Tibial artery (tissue), 4 donors: ENCODE measurements at regions not wholly inside any gene's neighbourhood (a gene's known extent, or its start where the extent isn't known, plus 50 kb on each side); places are given as distances from the start of the nearest gene placed in this dataset.

Source experiments
- DNase-seq, 2 donors: peaks; one replicate each; pipeline ENCODE4 v3.0.0-alpha.2; 2019
- H3K27ac ChIP-seq, 2 donors: fragments of 200-600 bp; sonication (generic) in 1 of 2; 1 replicate in 1 of 2; 2 replicates in 1 of 2; pipeline ENCODE4 v1.5.1; 2018 to 2019; ENCODE audit warnings: mild to moderate bottlenecking in 1 of 2
- H3K27me3 ChIP-seq, 2 donors: fragments of 200-600 bp; sonication (generic) in 1 of 2; one replicate each; pipeline versions ENCODE4 v1.5.1 to v1.6.0; 2016 to 2019
- H3K36me3 ChIP-seq, 3 donors: fragments of 200-600 bp; sonication (generic) in 2 of 3; one replicate each; pipeline ENCODE4 v1.5.1; 2016 to 2019; ENCODE audit warnings: mild to moderate bottlenecking in 2 of 3
- H3K4me1 ChIP-seq, 4 donors: fragments of 200-600 bp; sonication (generic) in 2 of 4; 1 replicate in 3 of 4; 2 replicates in 1 of 4; pipeline ENCODE4 v1.5.1; 2016 to 2019
- H3K4me3 ChIP-seq, 2 donors: fragments of 200-600 bp; sonication (generic) in 1 of 2; 1 replicate in 1 of 2; 2 replicates in 1 of 2; pipeline ENCODE4 v1.5.1; 2018 to 2019; ENCODE audit warnings: mild to moderate bottlenecking in 2 of 2
- H3K9me3 ChIP-seq, 3 donors: fragments of 200-600 bp; sonication (generic) in 1 of 3; one replicate each; pipeline ENCODE4 v1.5.1; 2016 to 2019
- CTCF ChIP-seq, 2 experiments: fragments of 200-600 bp in 1 of 2; fragments of 450-650 bp in 1 of 2; IDR thresholded peaks; one replicate each; pipeline ENCODE4 v1.5.1; 2017 to 2019; ENCODE audit warnings: antibody characterized with exemption in 2 of 2, mild to moderate bottlenecking in 1 of 2, moderate library complexity in 1 of 2
- intact Hi-C: fragments of 100-400 bp; cut with DNase I; formaldehyde crosslinking; loops from one replicate; pipeline ENCODE4 v1.15.0; 2023; ENCODE audit warnings: low total_unique reads

- peaks cover 0 to 7% (median 0%) of the 10 kb centered on the region in 3 donors for H3K9me3 ChIP-seq
- H3K36me3 ChIP-seq, result no peaks in the 10 kb centered on the region
- no peaks in the 10 kb centered on the region for H3K27me3 ChIP-seq
- intact Hi-C loops, result no loop called here
- no peaks in the 10 kb centered on the region for H3K4me1 ChIP-seq
- no peak for DNase-seq
- no peak overlapping the region for H3K27ac ChIP-seq
- TF ChIP-seq CTCF (IDR thresholded peaks at IDR 0.05), result peak; percentile 23 to 28
- H3K4me3 ChIP-seq, result no peak overlapping the region
Observed at GRCh38 chr10:5305374-5305773, 59.4 kb upstream of the UCN3 start.

- Histone ChIP-seq H3K4me3 (no peak overlapping the region), H3K27me3 (no peaks in the 10 kb centered on the region), H3K36me3 (no peaks in the 10 kb centered on the region), H3K27ac (no peak overlapping the region), H3K4me1 (no peaks in the 10 kb centered on the region), H3K9me3 (no peaks in the 10 kb centered on the region)
- intact Hi-C loops, result no loop called here
- no peak for DNase-seq
- no peak for TF ChIP-seq CTCF (IDR thresholded peaks at IDR 0.05)
Observed at GRCh38 chr10:5310914-5311313, 53.9 kb upstream of the UCN3 start.

DNA sequence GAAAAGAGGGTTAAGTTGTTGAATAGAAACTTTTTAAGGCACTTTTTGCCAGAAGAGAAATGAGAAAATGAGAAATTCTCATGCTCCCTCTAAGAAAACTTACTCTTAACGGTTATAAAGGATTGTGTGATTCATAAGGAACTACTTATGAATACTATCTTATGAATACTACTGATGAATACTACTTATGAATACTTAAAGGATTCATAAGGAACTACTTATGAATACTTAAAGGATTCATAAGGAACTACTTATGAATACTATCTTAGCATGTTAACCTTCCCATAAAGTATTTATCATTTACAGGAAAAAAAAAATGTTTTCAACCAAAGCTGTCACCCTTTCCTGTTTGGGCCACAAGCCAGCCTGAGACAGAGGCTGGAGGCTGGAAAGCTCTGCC lies 53.1 kb upstream of the UCN3 start:
- Histone ChIP-seq H3K27me3 (no peaks in the 10 kb centered on the region), H3K27ac (no peak overlapping the region), H3K4me1 (no peaks in the 10 kb centered on the region), H3K36me3 (no peaks in the 10 kb centered on the region), H3K4me3 (no peak overlapping the region), H3K9me3 (no peaks in the 10 kb centered on the region)
- TF ChIP-seq CTCF (IDR thresholded peaks at IDR 0.05), result no peak
- intact Hi-C loops, result no loop called here
- no peak for DNase-seq

GRCh38 chr10:5314840-5315239 lies 49.9 kb upstream of the UCN3 start:
- H3K9me3 ChIP-seq, result no peaks in the 10 kb centered on the region
- no peak for TF ChIP-seq CTCF (IDR thresholded peaks at IDR 0.05)
- no peak overlapping the region for H3K27ac ChIP-seq
- no peaks in the 10 kb centered on the region for H3K27me3 ChIP-seq
- no peak overlapping the region for H3K4me3 ChIP-seq
- H3K36me3 ChIP-seq, result no peaks in the 10 kb centered on the region
- no peak for DNase-seq
- no peaks in the 10 kb centered on the region for H3K4me1 ChIP-seq
- intact Hi-C loops, result no loop called here
